HL-60 (cell line): ENCODE measurements at regions not wholly inside any gene's neighbourhood (a gene's known extent, or its start where the extent isn't known, plus 50 kb on each side); places are given as distances from the start of the nearest gene placed in this dataset.

ENCODE experiments used
- CTCF ChIP-seq: IDR thresholded peaks from one replicate; pipeline ENCODE4 v1.5.1; 2011; ENCODE audit warnings: low read length, control low read depth, inconsistent platforms; ENCODE audit not compliant: insufficient read depth
- POLR2AphosphoS5 ChIP-seq: IDR thresholded peaks from 2 replicates; pipeline ENCODE4 v1.6.1; 2012; ENCODE audit warnings: low read depth

GRCh38 chr10:43708262-43708661 lies 59.6 kb upstream of the ZNF32 start:
- TF ChIP-seq CTCF (no peak), POLR2AphosphoS5 (no peak)
